Lower lobe of right lung (tissue), 2 donors: ENCODE measurements at regions not wholly inside any gene's neighbourhood (a gene's known extent, or its start where the extent isn't known, plus 50 kb on each side); places are given as distances from the start of the nearest gene placed in this dataset.
A peak's percentile ranks its signal among the peaks of the same experiment; 100 is the strongest.

Experiments
- ATAC-seq, 2 donors: fragments of 200-7000 bp; cut with Tn5 transposase; one replicate each; pipeline ENCODE4 v1.9.1; 2020 to 2022; ENCODE audit warnings: mild to moderate bottlenecking in 2 of 2, moderate library complexity in 2 of 2
- DNase-seq: peaks from one replicate; pipeline ENCODE4 v3.0.0-alpha.2; 2020
- H3K27ac ChIP-seq: fragments of 200-600 bp; one replicate; pipeline ENCODE4 v1.8.0; 2022
- H3K27me3 ChIP-seq: fragments of 200-600 bp; one replicate; pipeline ENCODE4 v1.8.0; 2022; ENCODE audit warnings: low read depth
- H3K36me3 ChIP-seq: fragments of 200-600 bp; one replicate; pipeline ENCODE4 v1.8.0; 2022; ENCODE audit warnings: mild to moderate bottlenecking
- H3K4me1 ChIP-seq: fragments of 200-600 bp; one replicate; pipeline ENCODE4 v1.8.0; 2022
- H3K4me3 ChIP-seq: fragments of 200-600 bp; one replicate; pipeline ENCODE4 v1.8.0; 2022; ENCODE audit warnings: mild to moderate bottlenecking
- H3K9me3 ChIP-seq: fragments of 200-600 bp; one replicate; pipeline ENCODE4 v1.8.0; 2022
- intact Hi-C: fragments of 100-400 bp; cut with DNase I; formaldehyde crosslinking; loops from one replicate; pipeline ENCODE4 v1.11.0; 2022
- TF ChIP-seq, protein P1 (sequence below): fragments of 200-600 bp; IDR thresholded peaks from one replicate; pipeline ENCODE4 v1.8.0; 2022; ENCODE audit warnings: antibody characterized with exemption, mild to moderate bottlenecking
- donor health status: DM: no; HTN: yes; CAD: no; lungs with severe emphysema.

DNA sequence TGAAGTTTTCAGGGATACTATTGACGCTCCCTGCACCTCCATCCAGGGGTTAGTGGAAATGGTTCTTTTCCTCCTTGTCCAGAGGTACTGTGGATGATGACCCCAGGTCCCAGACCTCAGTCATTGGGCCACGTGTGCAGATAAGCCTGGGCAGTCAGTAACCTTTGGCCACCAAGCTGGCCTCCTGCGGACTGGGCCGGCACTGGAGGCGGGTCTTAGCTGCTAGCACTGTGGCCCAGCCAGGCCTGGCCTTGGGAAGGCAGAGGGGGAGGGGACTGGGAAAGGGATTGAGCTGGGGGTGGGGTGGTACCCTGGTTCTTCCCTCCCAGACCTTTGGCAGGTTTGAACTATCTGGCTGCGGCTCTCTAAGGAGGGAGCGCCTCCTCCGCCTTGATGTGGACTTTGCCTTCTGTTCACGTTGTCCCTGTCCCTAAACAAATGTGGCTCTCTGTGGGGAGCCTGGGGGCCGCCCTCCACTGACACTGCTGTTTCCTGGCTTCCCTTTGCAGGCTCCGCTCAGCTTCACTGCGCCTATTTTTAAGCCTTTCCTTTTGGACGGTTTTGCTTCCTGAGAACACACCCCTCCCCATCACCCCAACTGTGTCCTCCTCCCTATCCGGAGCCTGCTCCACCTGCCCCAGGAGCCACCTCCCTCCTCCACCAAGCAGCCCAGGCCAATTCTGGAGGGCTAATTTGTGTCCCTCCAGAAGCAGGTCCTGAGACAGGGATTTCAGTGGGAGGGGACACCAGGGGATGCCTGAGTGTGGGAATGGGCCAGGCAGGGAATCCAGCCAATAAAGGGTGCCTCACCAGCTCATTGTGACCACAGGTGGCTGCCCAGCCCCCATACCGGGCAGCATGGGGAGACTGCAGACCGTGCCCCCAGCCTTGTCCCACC lies 251.9 kb downstream of the SEC14L1 start:
- TF ChIP-seq, protein P1, sequence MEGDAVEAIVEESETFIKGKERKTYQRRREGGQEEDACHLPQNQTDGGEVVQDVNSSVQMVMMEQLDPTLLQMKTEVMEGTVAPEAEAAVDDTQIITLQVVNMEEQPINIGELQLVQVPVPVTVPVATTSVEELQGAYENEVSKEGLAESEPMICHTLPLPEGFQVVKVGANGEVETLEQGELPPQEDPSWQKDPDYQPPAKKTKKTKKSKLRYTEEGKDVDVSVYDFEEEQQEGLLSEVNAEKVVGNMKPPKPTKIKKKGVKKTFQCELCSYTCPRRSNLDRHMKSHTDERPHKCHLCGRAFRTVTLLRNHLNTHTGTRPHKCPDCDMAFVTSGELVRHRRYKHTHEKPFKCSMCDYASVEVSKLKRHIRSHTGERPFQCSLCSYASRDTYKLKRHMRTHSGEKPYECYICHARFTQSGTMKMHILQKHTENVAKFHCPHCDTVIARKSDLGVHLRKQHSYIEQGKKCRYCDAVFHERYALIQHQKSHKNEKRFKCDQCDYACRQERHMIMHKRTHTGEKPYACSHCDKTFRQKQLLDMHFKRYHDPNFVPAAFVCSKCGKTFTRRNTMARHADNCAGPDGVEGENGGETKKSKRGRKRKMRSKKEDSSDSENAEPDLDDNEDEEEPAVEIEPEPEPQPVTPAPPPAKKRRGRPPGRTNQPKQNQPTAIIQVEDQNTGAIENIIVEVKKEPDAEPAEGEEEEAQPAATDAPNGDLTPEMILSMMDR = no peak
- intact Hi-C loops = no loop called here
- DNase-seq (no peak), ATAC-seq (no peak)
- Histone ChIP-seq H3K9me3 (no peaks in the 10 kb centered on the region), H3K4me3 (no peak overlapping the region), H3K27ac (peak overlapping the region; percentile 76), H3K27me3 (no peaks in the 10 kb centered on the region), H3K36me3 (no peaks in the 10 kb centered on the region), H3K4me1 (peaks cover 76% of the 10 kb centered on the region)

GRCh38 chr17:77393274-77393600 lies 252.5 kb downstream of the SEC14L1 start:
- ATAC-seq (no peak), DNase-seq (no peak)
- H3K27ac ChIP-seq = peak overlapping the region; percentile 76
- TF ChIP-seq, protein P1 = no peak
- no peaks in the 10 kb centered on the region for H3K9me3 ChIP-seq
- H3K4me1 ChIP-seq = peaks cover 70% of the 10 kb centered on the region
- H3K36me3 ChIP-seq = no peaks in the 10 kb centered on the region
- no peak overlapping the region for H3K4me3 ChIP-seq
- no peaks in the 10 kb centered on the region for H3K27me3 ChIP-seq
- intact Hi-C loops = no loop called here

DNA sequence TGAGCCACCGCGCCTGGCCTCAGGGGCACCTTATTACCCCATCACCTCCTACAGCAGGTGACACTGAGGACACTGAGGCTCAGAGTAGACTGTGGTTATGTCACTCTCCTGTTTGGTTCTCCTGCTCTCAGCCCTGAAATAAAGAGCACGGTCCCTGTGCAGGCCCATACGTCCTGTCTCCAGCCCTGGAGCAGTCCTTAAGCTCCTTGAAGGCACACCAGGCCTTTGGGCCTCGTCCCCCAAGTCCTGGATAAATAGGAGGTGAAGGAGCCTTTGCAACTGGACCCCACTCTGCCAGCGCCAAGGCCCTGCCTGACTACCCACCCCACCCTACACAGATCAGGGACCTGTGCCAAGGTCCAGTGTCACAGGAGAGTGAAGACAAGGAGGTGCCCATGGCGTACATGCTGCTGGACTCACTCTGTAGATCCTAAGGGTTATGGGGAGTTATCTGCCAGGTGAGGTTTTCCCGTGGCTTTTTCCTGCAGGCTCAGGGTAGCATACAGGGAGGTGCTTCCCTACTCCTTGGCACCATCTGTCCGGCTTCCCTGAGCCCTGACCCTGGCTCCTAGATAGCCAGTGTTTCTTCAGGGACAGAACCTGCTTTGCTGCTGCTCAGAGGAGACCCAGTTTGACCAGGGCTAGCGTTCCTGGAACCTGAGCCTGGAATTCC lies 253.2 kb downstream of the SEC14L1 start:
- no peak for ATAC-seq
- Histone ChIP-seq H3K4me3 (no peak overlapping the region), H3K27ac (peak overlapping the region; percentile 53), H3K36me3 (peaks cover 2% of the 10 kb centered on the region), H3K27me3 (no peaks in the 10 kb centered on the region), H3K9me3 (no peaks in the 10 kb centered on the region), H3K4me1 (peaks cover 62% of the 10 kb centered on the region)
- TF ChIP-seq, protein P1 = no peak
- intact Hi-C loops = no loop called here
- DNase-seq = no peak

- Histone ChIP-seq H3K27ac (peak overlapping the region; percentile 53), H3K27me3 (no peaks in the 10 kb centered on the region), H3K4me1 (peaks cover 60% of the 10 kb centered on the region), H3K36me3 (peaks cover 8% of the 10 kb centered on the region), H3K9me3 (no peaks in the 10 kb centered on the region), H3K4me3 (no peak overlapping the region)
- DNase-seq = peak; percentile 59
- TF ChIP-seq, protein P1 = no peak
- intact Hi-C loops = no loop called here
- ATAC-seq = peak; percentile 26 to 60
Measured at GRCh38 chr17:77394540-77395295, 253.9 kb downstream of the SEC14L1 start.

- H3K4me3 ChIP-seq = no peak overlapping the region
- peaks cover 62% of the 10 kb centered on the region for H3K4me1 ChIP-seq
- ATAC-seq = no peak
- H3K36me3 ChIP-seq = peaks cover 8% of the 10 kb centered on the region
- H3K27me3 ChIP-seq = no peaks in the 10 kb centered on the region
- TF ChIP-seq, protein P1 = no peak
- DNase-seq = no peak
- intact Hi-C loops = no loop called here
- no peak overlapping the region for H3K27ac ChIP-seq
- H3K9me3 ChIP-seq = no peaks in the 10 kb centered on the region
Measured at GRCh38 chr17:77395501-77396048, 254.8 kb downstream of the SEC14L1 start.
